ENCODE measurements at regions not wholly inside any gene's neighbourhood (a gene's known extent, or its start where the extent isn't known, plus 50 kb on each side); places are given as distances from the start of the nearest gene placed in this dataset.

DNA sequence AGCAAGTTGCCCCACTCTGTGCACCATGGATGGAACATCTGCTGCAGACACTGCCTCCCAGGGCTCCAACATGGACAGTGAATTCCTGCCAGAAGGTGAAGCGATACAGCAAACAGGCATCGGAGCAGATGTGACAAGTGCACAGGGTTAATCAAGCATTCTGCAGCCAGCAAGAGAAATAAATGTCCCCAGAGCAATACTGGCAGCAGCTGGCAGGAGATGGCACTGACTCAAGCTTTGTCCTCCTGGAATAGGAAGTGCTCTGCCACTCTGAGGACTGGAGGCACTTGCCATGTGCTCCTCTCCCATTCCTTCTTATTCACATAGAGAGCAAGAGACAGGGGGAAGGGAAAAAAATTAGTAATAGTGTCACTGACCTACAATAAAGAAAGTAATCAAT lies 402.7 kb upstream of the DAB1 start:
- DNase-seq: no peak
- Mint-ChIP-seq H3K27me3 (ENCODE audit: insufficient read depth) (peaks cover 2% of the 10 kb centered on the region; the same call in 1 of the 2 replicates), H3K27ac (no peak overlapping the region), H3K9me3 (peaks cover 20% of the 10 kb centered on the region), H3K36me3 (ENCODE audit: low read depth) (no peaks in the 10 kb centered on the region), H3K4me1 (ENCODE audit: low read depth) (no peaks in the 10 kb centered on the region), H3K4me3 (no peak overlapping the region)
- TF ChIP-seq, protein P1, sequence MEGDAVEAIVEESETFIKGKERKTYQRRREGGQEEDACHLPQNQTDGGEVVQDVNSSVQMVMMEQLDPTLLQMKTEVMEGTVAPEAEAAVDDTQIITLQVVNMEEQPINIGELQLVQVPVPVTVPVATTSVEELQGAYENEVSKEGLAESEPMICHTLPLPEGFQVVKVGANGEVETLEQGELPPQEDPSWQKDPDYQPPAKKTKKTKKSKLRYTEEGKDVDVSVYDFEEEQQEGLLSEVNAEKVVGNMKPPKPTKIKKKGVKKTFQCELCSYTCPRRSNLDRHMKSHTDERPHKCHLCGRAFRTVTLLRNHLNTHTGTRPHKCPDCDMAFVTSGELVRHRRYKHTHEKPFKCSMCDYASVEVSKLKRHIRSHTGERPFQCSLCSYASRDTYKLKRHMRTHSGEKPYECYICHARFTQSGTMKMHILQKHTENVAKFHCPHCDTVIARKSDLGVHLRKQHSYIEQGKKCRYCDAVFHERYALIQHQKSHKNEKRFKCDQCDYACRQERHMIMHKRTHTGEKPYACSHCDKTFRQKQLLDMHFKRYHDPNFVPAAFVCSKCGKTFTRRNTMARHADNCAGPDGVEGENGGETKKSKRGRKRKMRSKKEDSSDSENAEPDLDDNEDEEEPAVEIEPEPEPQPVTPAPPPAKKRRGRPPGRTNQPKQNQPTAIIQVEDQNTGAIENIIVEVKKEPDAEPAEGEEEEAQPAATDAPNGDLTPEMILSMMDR (IDR thresholded peaks at IDR 0.05): no peak

DNA sequence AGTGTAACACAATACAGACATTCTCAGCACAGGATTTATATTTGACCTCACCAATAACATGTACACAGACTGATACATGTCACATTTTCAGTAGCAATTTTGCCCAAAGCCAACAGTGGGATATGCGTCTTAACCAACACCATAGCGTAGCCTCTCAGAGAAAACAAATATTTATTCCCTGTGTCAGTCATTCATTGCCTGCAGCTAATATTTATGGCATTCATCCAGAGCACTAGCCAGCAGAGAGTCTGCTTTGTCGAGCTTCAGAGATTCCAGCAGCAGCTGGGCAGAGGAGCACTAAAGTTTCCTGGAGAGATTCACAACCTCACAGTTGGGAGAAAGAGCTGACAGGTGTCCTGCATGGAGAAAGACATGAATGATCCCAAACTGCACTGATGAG lies 400.7 kb upstream of the DAB1 start:
- peaks cover 33% of the 10 kb centered on the region for H3K9me3 Mint-ChIP-seq
- no peak overlapping the region for H3K27ac Mint-ChIP-seq
- peaks cover 2% of the 10 kb centered on the region; the same call in 1 of the 2 replicates for H3K27me3 Mint-ChIP-seq (ENCODE audit: insufficient read depth)

DNA sequence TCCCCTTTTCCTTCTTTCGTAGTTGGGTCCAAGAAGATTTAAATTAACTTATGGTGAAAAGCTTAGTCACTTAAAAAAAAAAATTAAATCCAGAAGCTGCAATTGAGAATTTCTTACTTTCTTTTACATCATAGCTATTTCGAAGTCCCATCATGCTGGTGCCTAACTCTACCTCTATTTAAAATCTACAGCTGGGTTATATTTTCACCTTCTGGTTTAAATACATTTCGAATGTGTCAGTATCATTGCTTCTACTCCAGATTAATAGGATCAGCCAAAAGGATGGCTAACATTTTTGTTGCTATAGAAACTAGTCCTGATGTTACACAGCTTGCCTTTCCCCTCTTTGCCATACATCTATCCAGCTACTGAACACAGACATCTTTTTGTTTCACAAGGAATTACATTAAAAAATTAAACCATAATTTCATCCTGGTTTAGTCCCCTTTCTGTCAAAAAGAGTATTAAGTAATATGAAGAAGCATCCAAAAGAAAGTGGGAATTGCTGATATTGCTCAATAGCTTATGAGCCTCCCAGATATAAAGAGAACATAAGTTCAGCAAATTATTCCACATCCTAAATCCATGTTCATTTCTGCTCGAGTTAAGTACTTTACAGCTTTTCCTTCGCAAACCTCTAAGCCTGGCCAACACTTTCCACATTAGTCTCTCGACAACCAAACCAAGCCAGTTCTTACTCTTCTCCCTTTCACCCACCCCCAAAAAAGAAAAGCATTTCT lies 396.7 kb upstream of the DAB1 start:
- Mint-ChIP-seq H3K36me3 (ENCODE audit: low read depth) (no peaks in the 10 kb centered on the region), H3K9me3 (peaks cover 34% of the 10 kb centered on the region), H3K4me3 (no peak overlapping the region), H3K27me3 (ENCODE audit: insufficient read depth) (peaks cover 2% of the 10 kb centered on the region; the same call in 1 of the 2 replicates), H3K4me1 (ENCODE audit: low read depth) (no peaks in the 10 kb centered on the region), H3K27ac (no peak overlapping the region)
- DNase-seq: no peak
- TF ChIP-seq, protein P1 (IDR thresholded peaks at IDR 0.05): no peak

More for the DNA sequence above, 400.7 kb upstream of the DAB1 start:
- DNase-seq: no peak
- TF ChIP-seq, protein P1 (IDR thresholded peaks at IDR 0.05): no peak
- Mint-ChIP-seq H3K4me1 (ENCODE audit: low read depth) (no peaks in the 10 kb centered on the region), H3K36me3 (ENCODE audit: low read depth) (no peaks in the 10 kb centered on the region), H3K4me3 (no peak overlapping the region)

DNA sequence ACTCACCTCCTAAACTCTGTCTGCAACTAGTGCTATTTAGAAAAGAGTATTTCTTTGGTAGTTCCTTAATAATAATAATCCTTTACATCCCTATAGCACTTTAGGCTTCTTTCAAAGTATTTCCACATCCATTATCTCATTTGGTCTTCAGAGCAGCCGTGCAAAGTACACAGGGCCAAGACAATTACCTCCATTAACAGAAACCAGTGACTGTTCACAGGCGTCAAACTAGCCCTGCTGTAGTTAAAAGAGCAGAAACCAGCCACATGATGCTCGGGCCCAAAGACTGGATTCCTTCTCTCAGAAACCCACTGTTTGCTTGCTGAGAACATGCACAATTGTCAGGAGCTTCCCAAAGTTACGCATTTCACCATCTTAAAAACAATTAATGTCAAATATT lies 396.0 kb upstream of the DAB1 start:
- no peak for DNase-seq
- H3K36me3 Mint-ChIP-seq (ENCODE audit: low read depth): no peaks in the 10 kb centered on the region
- no peak overlapping the region for H3K27ac Mint-ChIP-seq
- peaks cover 2% of the 10 kb centered on the region; the same call in 1 of the 2 replicates for H3K27me3 Mint-ChIP-seq (ENCODE audit: insufficient read depth)
- H3K4me1 Mint-ChIP-seq (ENCODE audit: low read depth): no peaks in the 10 kb centered on the region
- TF ChIP-seq, protein P1 (IDR thresholded peaks at IDR 0.05): no peak
- H3K4me3 Mint-ChIP-seq: no peak overlapping the region
- H3K9me3 Mint-ChIP-seq: peaks cover 39% of the 10 kb centered on the region

DNA sequence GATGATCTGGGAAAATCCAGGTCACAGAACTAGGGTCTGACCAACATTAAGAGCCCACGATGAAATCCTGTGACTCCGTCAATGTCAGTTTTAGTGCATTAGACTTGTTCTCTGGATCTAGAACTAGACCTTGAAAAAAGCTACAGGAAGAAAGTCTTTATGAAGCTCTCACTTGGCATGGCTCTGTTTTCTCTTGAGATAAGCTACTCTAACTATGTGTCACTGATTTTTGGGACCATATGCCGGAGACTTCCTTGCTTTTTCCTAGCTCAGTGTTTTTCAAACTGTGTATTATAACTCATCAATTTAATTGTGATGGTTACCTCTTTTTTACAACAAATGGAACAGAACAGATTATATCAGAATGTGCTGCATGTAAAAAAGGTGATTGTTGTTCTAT lies 379.7 kb upstream of the DAB1 start:
- H3K27me3 Mint-ChIP-seq (ENCODE audit: insufficient read depth): no peaks in the 10 kb centered on the region; the same call in 1 of the 2 replicates
- H3K4me3 Mint-ChIP-seq: no peak overlapping the region
- no peak for DNase-seq
- TF ChIP-seq, protein P1 (IDR thresholded peaks at IDR 0.05): no peak
- H3K27ac Mint-ChIP-seq: no peak overlapping the region
- no peaks in the 10 kb centered on the region for H3K4me1 Mint-ChIP-seq (ENCODE audit: low read depth)
- H3K36me3 Mint-ChIP-seq (ENCODE audit: low read depth): no peaks in the 10 kb centered on the region
- H3K9me3 Mint-ChIP-seq: peaks cover 40% of the 10 kb centered on the region

Data from HFFc6 (cell line).